Esophagus muscularis mucosa (tissue), 3 donors: ENCODE measurements at regions not wholly inside any gene's neighbourhood (a gene's known extent, or its start where the extent isn't known, plus 50 kb on each side); places are given as distances from the start of the nearest gene placed in this dataset.

Experiments
- POLR2A ChIP-seq: fragments of 450-650 bp; IDR thresholded peaks from one replicate; pipeline ENCODE4 v1.6.1; 2017; ENCODE audit warnings: antibody characterized with exemption, moderate library complexity, mild to moderate bottlenecking, low read depth
- POLR2AphosphoS5 ChIP-seq, 2 donors: sonication (generic); formaldehyde crosslinking; IDR thresholded peaks; one replicate each; pipeline ENCODE4 v1.6.1; 2017; ENCODE audit warnings: antibody characterized with exemption in 2 of 2
- TF ChIP-seq, protein P1 (sequence below), 3 experiments: fragments of 200-600 bp in 2 of 3; fragments of 450-650 bp in 1 of 3; sonication (generic) in 2 of 3; IDR thresholded peaks; one replicate each; pipeline ENCODE4 v1.5.1; 2017 to 2019; ENCODE audit warnings: antibody characterized with exemption in 3 of 3, mild to moderate bottlenecking in 2 of 3, moderate library complexity in 1 of 3

DNA sequence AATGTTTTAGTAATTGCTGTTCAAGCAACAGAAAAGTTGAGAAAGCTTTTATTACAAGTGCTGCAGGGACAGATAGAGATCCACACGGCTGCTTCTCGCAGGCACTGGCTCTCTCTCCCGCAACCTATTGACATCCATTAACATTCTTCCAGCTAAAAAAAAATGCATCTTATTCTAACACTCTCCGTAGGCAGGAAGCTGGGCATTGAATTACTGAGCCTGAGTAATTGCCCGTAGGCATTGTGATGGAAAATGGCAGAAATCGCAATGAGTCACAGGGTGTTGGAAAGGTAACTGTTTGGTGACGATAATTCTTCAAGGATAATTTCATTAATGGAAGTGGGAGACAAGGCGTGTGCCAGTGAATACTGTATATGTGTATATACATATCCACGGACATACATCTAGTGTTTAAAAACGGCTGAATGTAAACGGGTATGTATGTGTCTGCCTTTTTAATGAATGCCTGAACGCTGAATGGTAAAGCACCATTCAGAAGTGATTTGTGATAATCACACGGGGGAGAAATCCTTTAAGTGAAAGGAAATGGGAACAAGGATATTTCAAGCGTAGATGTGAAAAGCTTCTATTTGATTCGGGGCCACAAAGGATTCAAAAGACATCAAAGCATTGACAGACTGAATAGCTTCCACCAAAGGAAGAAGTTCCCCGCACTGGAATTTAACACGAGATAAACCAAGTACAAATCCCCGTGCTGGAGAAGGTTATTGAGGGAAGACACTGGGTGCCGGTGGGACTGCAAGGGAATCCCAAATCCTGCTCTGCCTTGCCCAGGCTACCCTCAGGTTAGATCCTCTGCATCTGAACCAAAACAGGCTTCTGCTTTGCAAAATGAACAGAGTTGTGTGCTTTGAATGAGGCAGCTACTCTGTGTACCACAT lies 567.2 kb downstream of the NPHP4 start:
- TF ChIP-seq, protein P1, sequence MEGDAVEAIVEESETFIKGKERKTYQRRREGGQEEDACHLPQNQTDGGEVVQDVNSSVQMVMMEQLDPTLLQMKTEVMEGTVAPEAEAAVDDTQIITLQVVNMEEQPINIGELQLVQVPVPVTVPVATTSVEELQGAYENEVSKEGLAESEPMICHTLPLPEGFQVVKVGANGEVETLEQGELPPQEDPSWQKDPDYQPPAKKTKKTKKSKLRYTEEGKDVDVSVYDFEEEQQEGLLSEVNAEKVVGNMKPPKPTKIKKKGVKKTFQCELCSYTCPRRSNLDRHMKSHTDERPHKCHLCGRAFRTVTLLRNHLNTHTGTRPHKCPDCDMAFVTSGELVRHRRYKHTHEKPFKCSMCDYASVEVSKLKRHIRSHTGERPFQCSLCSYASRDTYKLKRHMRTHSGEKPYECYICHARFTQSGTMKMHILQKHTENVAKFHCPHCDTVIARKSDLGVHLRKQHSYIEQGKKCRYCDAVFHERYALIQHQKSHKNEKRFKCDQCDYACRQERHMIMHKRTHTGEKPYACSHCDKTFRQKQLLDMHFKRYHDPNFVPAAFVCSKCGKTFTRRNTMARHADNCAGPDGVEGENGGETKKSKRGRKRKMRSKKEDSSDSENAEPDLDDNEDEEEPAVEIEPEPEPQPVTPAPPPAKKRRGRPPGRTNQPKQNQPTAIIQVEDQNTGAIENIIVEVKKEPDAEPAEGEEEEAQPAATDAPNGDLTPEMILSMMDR (IDR thresholded peaks at IDR 0.05): no peak
- TF ChIP-seq POLR2A (no peak), POLR2AphosphoS5 (IDR thresholded peaks at IDR 0.05) (no peak)
